Transverse colon (tissue), 3 donors: ENCODE measurements at regions not wholly inside any gene's neighbourhood (a gene's known extent, or its start where the extent isn't known, plus 50 kb on each side); places are given as distances from the start of the nearest gene placed in this dataset.

Experiments used
- EP300 ChIP-seq: sonication (generic); formaldehyde crosslinking; IDR thresholded peaks from one replicate; pipeline ENCODE4 v1.6.1; 2017; ENCODE audit warnings: antibody characterized with exemption, low read depth
- TF ChIP-seq, protein P1 (sequence below), 5 experiments: fragments of 200-600 bp in 3 of 5; fragments of 450-650 bp in 2 of 5; sonication (generic) in 3 of 5; IDR thresholded peaks; 1 replicate in 2 of 5; 2 replicates in 3 of 5; pipeline ENCODE4 v1.5.1; 2016 to 2017; ENCODE audit warnings: antibody characterized with exemption in 5 of 5, inconsistent platforms in 3 of 5, mild to moderate bottlenecking in 2 of 5, moderate library complexity in 1 of 5

DNA sequence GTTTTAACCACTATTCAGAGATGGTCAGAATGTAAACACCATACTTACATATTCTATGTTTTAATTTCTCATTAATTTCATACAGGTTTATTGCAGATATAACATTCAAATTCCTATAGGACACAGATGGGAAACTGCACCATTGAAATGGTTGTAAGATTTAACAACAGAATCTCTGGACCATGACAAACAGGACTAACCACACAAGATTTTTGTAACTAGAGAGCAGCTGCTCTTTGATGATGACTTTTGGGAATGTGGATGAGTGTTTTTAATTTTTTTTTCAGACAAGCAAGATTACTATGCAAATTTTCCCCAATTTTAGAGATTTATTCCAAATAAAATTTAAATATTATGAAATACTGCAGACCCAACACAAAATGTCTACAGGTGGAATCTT is 610.2 kb downstream of the PCDH18 start:
- TF ChIP-seq, protein P1, sequence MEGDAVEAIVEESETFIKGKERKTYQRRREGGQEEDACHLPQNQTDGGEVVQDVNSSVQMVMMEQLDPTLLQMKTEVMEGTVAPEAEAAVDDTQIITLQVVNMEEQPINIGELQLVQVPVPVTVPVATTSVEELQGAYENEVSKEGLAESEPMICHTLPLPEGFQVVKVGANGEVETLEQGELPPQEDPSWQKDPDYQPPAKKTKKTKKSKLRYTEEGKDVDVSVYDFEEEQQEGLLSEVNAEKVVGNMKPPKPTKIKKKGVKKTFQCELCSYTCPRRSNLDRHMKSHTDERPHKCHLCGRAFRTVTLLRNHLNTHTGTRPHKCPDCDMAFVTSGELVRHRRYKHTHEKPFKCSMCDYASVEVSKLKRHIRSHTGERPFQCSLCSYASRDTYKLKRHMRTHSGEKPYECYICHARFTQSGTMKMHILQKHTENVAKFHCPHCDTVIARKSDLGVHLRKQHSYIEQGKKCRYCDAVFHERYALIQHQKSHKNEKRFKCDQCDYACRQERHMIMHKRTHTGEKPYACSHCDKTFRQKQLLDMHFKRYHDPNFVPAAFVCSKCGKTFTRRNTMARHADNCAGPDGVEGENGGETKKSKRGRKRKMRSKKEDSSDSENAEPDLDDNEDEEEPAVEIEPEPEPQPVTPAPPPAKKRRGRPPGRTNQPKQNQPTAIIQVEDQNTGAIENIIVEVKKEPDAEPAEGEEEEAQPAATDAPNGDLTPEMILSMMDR (IDR thresholded peaks at IDR 0.05), result no peak
- TF ChIP-seq EP300, result no peak
